ENCODE measurements at regions not wholly inside any gene's neighbourhood (a gene's known extent, or its start where the extent isn't known, plus 50 kb on each side); places are given as distances from the start of the nearest gene placed in this dataset.

- Histone ChIP-seq H3K4me1 (ENCODE audit: control insufficient read depth in 2 of 2, insufficient read depth in 2 of 2, low read length in 2 of 2) (no peaks in the 10 kb centered on the region), H3K79me2 (ENCODE audit: control insufficient read depth, insufficient read depth, low read length) (no peaks in the 10 kb centered on the region), H3K4me3 (ENCODE audit: control extremely low read depth in 1 of 5, extremely low read depth in 1 of 5, insufficient read depth in 1 of 5, low read depth in 2 of 5, low read length in 4 of 5) (no peak overlapping the region), H3K9me3 (ENCODE audit: control extremely low read depth in 1 of 3, control insufficient read depth in 2 of 3, insufficient read depth in 1 of 3, low read length in 2 of 3) (peaks cover 0 to 11% (median 1%) of the 10 kb centered on the region in 3 donors), H3K4me2 (replicated peaks; ENCODE audit: low read depth, low read length, poor library complexity, severe bottlenecking) (no peak overlapping the region), H3K9ac (ENCODE audit: low read length) (no peak overlapping the region), H4K20me1 (ENCODE audit: control insufficient read depth, insufficient read depth, low read length, poor library complexity, severe bottlenecking) (no peaks in the 10 kb centered on the region), H3K27ac (ENCODE audit: low read length in 2 of 2) (no peak overlapping the region), H2AFZ (ENCODE audit: insufficient read depth, low read depth, low read length, poor library complexity, severe bottlenecking) (no peak overlapping the region), H3K36me3 (replicated peaks in 1 of 2; ENCODE audit: control extremely low read depth in 1 of 2, control insufficient read depth in 1 of 2, extremely low read depth in 1 of 2, insufficient read depth in 2 of 2, low read length in 1 of 2) (no peaks in the 10 kb centered on the region), H3K27me3 (replicated peaks in 1 of 4; ENCODE audit: control extremely low read depth in 1 of 4, control insufficient read depth in 3 of 4, insufficient read depth in 4 of 4, low read length in 3 of 4) (no peaks in the 10 kb centered on the region)
- ChIA-PET CTCF (interaction anchor here (0.6 kb wide), 1 partner anchor 100 kb away, joined by 3 read pairs; no protein-coding TSS in a partner anchor), POLR2A (no interaction called here)
- Mint-ChIP-seq H3K9me3 (ENCODE audit: insufficient read depth) (peaks cover 2% of the 10 kb centered on the region), H3K27me3 (peaks cover 4% of the 10 kb centered on the region), H3K27ac (no peak overlapping the region), H3K4me3 (no peak overlapping the region), H3K4me1 (no peaks in the 10 kb centered on the region)
- WGBS (ENCODE audit: insufficient coverage): 98% methylated on average over 6 of the region's 12 CpGs
- ATAC-seq (ENCODE audit: low read depth) (no peak), DNase-seq (no peak)
- no peak for TF ChIP-seq CTCF (IDR thresholded peaks at IDR 0.05)
- no peak for TF ChIP-seq EZH2 (IDR thresholded peaks at IDR 0.05; ENCODE audit: borderline replicate concordance, insufficient read depth, low read depth, low read length, poor library complexity, severe bottlenecking)
- intact Hi-C loops (cut with micrococcal nuclease): no loop called here
Observed at GRCh38 chr15:100737214-100737613, 134.8 kb downstream of the ASB7 start.

- no peak overlapping the region for H2AFZ ChIP-seq (ENCODE audit: insufficient read depth, low read depth, low read length, poor library complexity, severe bottlenecking)
- Mint-ChIP-seq H3K9me3 (ENCODE audit: insufficient read depth) (peaks cover 2% of the 10 kb centered on the region), H3K4me1 (no peaks in the 10 kb centered on the region), H3K27ac (no peak overlapping the region), H3K4me3 (no peak overlapping the region), H3K27me3 (peaks cover 4% of the 10 kb centered on the region)
- no peaks in the 10 kb centered on the region for H4K20me1 ChIP-seq (ENCODE audit: control insufficient read depth, insufficient read depth, low read length, poor library complexity, severe bottlenecking)
- TF ChIP-seq EZH2 (IDR thresholded peaks at IDR 0.05; ENCODE audit: borderline replicate concordance, insufficient read depth, low read depth, low read length, poor library complexity, severe bottlenecking) (no peak), CTCF (IDR thresholded peaks at IDR 0.05) (no peak)
- H3K4me3 ChIP-seq (ENCODE audit: control extremely low read depth in 1 of 5, extremely low read depth in 1 of 5, insufficient read depth in 1 of 5, low read depth in 2 of 5, low read length in 4 of 5): no peak overlapping the region
- 90% methylated on average over 5 of the region's 5 CpGs for WGBS (ENCODE audit: insufficient coverage)
- H3K9me3 ChIP-seq (ENCODE audit: control extremely low read depth in 1 of 3, control insufficient read depth in 2 of 3, insufficient read depth in 1 of 3, low read length in 2 of 3): peaks cover 0 to 11% (median 1%) of the 10 kb centered on the region in 3 donors
- DNase-seq: no peak
- no peak overlapping the region for H3K27ac ChIP-seq (ENCODE audit: low read length in 2 of 2)
- H3K36me3 ChIP-seq (replicated peaks in 1 of 2; ENCODE audit: control extremely low read depth in 1 of 2, control insufficient read depth in 1 of 2, extremely low read depth in 1 of 2, insufficient read depth in 2 of 2, low read length in 1 of 2): no peaks in the 10 kb centered on the region
- H3K79me2 ChIP-seq (ENCODE audit: control insufficient read depth, insufficient read depth, low read length): no peaks in the 10 kb centered on the region
- ATAC-seq (ENCODE audit: low read depth): no peak
- H3K27me3 ChIP-seq (replicated peaks in 1 of 4; ENCODE audit: control extremely low read depth in 1 of 4, control insufficient read depth in 3 of 4, insufficient read depth in 4 of 4, low read length in 3 of 4): no peaks in the 10 kb centered on the region
- H3K4me1 ChIP-seq (ENCODE audit: control insufficient read depth in 2 of 2, insufficient read depth in 2 of 2, low read length in 2 of 2): no peaks in the 10 kb centered on the region
- POLR2A ChIA-PET: no interaction called here
- CTCF ChIA-PET: no interaction called here
- H3K9ac ChIP-seq (ENCODE audit: low read length): no peak overlapping the region
- intact Hi-C loops (cut with micrococcal nuclease): no loop called here
- no peak overlapping the region for H3K4me2 ChIP-seq (replicated peaks; ENCODE audit: low read depth, low read length, poor library complexity, severe bottlenecking)
Observed at GRCh38 chr15:100738614-100739013, 136.2 kb downstream of the ASB7 start.
